ENCODE measurements at regions not wholly inside any gene's neighbourhood (a gene's known extent, or its start where the extent isn't known, plus 50 kb on each side); places are given as distances from the start of the nearest gene placed in this dataset.

DNA sequence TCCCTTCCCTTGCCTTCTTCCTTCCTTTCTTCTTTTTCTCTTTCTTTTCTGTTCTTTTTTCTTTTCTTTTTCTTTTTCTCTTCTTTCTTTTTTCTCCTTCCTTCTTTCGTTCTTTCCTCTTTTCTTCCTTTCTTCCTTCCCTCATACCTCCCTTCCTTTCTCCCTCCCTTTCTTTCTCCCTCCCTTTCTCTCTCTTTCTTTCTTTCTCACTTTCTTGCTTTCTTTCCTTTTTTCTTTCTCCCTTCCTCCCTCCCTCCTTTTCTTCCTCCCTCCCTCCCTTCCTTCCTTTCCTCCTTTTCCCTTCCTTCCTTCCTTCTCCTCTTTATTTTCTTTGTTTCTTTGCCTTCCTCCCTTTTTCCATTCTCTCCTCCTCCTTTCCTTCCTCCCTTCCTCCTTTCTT is 96.3 kb downstream of the POM121L12 start:
- TF ChIP-seq SOX6 (IDR thresholded peaks at IDR 0.05) (no peak), FIP1L1 (IDR thresholded peaks at IDR 0.05; ENCODE audit: low read depth, low read length, poor library complexity, severe bottlenecking) (no peak), MXI1 (IDR thresholded peaks at IDR 0.05; ENCODE audit: low read depth, low read length) (no peak), HDAC6 (IDR thresholded peaks at IDR 0.05; ENCODE audit: low read depth, low read length) (no peak), RBBP5 (IDR thresholded peaks at IDR 0.05; ENCODE audit: borderline replicate concordance, insufficient read depth, low read length, poor library complexity, severe bottlenecking) (no peak), ZFP36 (IDR thresholded peaks at IDR 0.05; ENCODE audit: low read depth, low read length, partially characterized antibody) (no peak), ESRRA (IDR thresholded peaks at IDR 0.05; ENCODE audit: borderline replicate concordance, low read depth) (no peak), EP300 (IDR thresholded peaks at IDR 0.05; ENCODE audit: low read length) (no peak), BRCA1 (IDR thresholded peaks at IDR 0.05) (no peak), BRCA1 (CRISPR knock-in tag; IDR thresholded peaks at IDR 0.05) (no peak)
- TF ChIP-seq, protein P1, sequence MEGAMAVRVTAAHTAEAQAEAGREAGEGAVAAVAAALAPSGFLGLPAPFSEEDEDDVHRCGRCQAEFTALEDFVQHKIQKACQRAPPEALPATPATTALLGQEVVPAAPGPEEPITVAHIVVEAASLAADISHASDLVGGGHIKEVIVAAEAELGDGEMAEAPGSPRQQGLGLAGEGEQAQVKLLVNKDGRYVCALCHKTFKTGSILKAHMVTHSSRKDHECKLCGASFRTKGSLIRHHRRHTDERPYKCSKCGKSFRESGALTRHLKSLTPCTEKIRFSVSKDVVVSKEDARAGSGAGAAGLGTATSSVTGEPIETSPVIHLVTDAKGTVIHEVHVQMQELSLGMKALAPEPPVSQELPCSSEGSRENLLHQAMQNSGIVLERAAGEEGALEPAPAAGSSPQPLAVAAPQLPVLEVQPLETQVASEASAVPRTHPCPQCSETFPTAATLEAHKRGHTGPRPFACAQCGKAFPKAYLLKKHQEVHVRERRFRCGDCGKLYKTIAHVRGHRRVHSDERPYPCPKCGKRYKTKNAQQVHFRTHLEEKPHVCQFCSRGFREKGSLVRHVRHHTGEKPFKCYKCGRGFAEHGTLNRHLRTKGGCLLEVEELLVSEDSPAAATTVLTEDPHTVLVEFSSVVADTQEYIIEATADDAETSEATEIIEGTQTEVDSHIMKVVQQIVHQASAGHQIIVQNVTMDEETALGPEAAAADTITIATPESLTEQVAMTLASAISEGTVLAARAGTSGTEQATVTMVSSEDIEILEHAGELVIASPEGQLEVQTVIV (CRISPR knock-in tag; IDR thresholded peaks at IDR 0.05; ENCODE audit: borderline replicate concordance): no peak
- TF ChIP-seq, protein P2, sequence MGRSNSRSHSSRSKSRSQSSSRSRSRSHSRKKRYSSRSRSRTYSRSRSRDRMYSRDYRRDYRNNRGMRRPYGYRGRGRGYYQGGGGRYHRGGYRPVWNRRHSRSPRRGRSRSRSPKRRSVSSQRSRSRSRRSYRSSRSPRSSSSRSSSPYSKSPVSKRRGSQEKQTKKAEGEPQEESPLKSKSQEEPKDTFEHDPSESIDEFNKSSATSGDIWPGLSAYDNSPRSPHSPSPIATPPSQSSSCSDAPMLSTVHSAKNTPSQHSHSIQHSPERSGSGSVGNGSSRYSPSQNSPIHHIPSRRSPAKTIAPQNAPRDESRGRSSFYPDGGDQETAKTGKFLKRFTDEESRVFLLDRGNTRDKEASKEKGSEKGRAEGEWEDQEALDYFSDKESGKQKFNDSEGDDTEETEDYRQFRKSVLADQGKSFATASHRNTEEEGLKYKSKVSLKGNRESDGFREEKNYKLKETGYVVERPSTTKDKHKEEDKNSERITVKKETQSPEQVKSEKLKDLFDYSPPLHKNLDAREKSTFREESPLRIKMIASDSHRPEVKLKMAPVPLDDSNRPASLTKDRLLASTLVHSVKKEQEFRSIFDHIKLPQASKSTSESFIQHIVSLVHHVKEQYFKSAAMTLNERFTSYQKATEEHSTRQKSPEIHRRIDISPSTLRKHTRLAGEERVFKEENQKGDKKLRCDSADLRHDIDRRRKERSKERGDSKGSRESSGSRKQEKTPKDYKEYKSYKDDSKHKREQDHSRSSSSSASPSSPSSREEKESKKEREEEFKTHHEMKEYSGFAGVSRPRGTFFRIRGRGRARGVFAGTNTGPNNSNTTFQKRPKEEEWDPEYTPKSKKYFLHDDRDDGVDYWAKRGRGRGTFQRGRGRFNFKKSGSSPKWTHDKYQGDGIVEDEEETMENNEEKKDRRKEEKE (IDR thresholded peaks at IDR 0.05; ENCODE audit: borderline replicate concordance in 1 of 2, control insufficient read depth in 1 of 2, low read depth in 2 of 2, low read length in 1 of 2): no peak
- TF ChIP-seq, protein P3, sequence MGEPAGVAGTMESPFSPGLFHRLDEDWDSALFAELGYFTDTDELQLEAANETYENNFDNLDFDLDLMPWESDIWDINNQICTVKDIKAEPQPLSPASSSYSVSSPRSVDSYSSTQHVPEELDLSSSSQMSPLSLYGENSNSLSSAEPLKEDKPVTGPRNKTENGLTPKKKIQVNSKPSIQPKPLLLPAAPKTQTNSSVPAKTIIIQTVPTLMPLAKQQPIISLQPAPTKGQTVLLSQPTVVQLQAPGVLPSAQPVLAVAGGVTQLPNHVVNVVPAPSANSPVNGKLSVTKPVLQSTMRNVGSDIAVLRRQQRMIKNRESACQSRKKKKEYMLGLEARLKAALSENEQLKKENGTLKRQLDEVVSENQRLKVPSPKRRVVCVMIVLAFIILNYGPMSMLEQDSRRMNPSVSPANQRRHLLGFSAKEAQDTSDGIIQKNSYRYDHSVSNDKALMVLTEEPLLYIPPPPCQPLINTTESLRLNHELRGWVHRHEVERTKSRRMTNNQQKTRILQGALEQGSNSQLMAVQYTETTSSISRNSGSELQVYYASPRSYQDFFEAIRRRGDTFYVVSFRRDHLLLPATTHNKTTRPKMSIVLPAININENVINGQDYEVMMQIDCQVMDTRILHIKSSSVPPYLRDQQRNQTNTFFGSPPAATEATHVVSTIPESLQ (CRISPR knock-in tag; IDR thresholded peaks at IDR 0.05): no peak
- TF ChIP-seq, protein P4, sequence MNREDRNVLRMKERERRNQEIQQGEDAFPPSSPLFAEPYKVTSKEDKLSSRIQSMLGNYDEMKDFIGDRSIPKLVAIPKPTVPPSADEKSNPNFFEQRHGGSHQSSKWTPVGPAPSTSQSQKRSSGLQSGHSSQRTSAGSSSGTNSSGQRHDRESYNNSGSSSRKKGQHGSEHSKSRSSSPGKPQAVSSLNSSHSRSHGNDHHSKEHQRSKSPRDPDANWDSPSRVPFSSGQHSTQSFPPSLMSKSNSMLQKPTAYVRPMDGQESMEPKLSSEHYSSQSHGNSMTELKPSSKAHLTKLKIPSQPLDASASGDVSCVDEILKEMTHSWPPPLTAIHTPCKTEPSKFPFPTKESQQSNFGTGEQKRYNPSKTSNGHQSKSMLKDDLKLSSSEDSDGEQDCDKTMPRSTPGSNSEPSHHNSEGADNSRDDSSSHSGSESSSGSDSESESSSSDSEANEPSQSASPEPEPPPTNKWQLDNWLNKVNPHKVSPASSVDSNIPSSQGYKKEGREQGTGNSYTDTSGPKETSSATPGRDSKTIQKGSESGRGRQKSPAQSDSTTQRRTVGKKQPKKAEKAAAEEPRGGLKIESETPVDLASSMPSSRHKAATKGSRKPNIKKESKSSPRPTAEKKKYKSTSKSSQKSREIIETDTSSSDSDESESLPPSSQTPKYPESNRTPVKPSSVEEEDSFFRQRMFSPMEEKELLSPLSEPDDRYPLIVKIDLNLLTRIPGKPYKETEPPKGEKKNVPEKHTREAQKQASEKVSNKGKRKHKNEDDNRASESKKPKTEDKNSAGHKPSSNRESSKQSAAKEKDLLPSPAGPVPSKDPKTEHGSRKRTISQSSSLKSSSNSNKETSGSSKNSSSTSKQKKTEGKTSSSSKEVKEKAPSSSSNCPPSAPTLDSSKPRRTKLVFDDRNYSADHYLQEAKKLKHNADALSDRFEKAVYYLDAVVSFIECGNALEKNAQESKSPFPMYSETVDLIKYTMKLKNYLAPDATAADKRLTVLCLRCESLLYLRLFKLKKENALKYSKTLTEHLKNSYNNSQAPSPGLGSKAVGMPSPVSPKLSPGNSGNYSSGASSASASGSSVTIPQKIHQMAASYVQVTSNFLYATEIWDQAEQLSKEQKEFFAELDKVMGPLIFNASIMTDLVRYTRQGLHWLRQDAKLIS (CRISPR knock-in tag; IDR thresholded peaks at IDR 0.05): no peak
